ENCODE measurements at regions not wholly inside any gene's neighbourhood (a gene's known extent, or its start where the extent isn't known, plus 50 kb on each side); places are given as distances from the start of the nearest gene placed in this dataset.

DNA sequence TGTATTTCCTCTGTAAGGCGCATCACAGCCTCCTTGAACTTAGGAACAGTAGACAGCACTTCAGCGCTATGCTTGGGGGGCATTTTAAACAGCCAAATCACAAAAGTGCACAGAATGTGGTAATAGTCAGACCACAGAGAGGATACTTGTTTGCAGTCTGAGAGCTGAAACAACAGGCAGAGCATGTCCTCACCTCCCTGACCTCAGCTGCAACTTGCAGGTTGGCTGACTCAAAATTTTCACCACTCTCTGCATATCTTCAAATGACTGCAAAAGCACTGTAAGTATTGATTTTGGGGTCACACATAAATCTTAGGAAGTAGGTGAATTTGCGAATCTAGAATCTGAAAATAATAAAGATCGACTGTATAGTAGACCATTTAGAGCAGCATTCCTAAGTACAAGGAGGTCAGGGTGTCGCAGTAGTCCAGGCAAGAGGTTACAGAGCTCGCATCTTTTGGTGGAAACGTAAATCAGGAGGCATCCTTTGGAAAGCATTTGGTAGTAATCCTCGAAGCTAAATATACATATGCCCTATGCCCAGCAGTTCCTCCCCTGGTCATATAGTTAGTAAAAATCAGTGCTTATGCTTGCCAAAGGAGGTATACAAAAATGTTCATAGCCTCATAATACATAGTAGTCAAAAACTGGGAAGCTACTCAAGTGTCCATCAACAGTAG lies 108.2 kb upstream of the MYCN start:
- no peak for ATAC-seq
- TF ChIP-seq ARNTL (CRISPR knock-in tag; IDR thresholded peaks at IDR 0.05; ENCODE audit: borderline replicate concordance, low read depth) (no peak), ZNF70 (CRISPR knock-in tag; IDR thresholded peaks at IDR 0.05) (no peak), ZNF565 (CRISPR knock-in tag; conservative IDR thresholded peaks at IDR 0.05; ENCODE audit: low read depth) (no peak), ISL1 (CRISPR knock-in tag; IDR thresholded peaks at IDR 0.05) (no peak), TOX (CRISPR knock-in tag; IDR thresholded peaks at IDR 0.05; ENCODE audit: borderline replicate concordance) (no peak), GLIS3 (CRISPR knock-in tag; IDR thresholded peaks at IDR 0.05) (no peak), OSR1 (CRISPR knock-in tag; IDR thresholded peaks at IDR 0.05) (no peak), ZNF8 (CRISPR knock-in tag; IDR thresholded peaks at IDR 0.05) (no peak), ESRRG (CRISPR knock-in tag; IDR thresholded peaks at IDR 0.05) (no peak), CSRNP3 (CRISPR knock-in tag; IDR thresholded peaks at IDR 0.05) (no peak), TSHZ2 (CRISPR knock-in tag; IDR thresholded peaks at IDR 0.05) (no peak), CREB5 (CRISPR knock-in tag; IDR thresholded peaks at IDR 0.05; ENCODE audit: low read depth) (no peak)
- TF ChIP-seq, protein P1, sequence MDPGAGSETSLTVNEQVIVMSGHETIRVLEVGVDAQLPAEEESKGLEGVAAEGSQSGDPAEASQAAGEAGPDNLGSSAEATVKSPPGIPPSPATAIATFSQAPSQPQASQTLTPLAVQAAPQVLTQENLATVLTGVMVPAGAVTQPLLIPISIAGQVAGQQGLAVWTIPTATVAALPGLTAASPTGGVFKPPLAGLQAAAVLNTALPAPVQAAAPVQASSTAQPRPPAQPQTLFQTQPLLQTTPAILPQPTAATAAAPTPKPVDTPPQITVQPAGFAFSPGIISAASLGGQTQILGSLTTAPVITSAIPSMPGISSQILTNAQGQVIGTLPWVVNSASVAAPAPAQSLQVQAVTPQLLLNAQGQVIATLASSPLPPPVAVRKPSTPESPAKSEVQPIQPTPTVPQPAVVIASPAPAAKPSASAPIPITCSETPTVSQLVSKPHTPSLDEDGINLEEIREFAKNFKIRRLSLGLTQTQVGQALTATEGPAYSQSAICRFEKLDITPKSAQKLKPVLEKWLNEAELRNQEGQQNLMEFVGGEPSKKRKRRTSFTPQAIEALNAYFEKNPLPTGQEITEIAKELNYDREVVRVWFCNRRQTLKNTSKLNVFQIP (CRISPR knock-in tag; IDR thresholded peaks at IDR 0.05; ENCODE audit: borderline replicate concordance, low read depth) = no peak

- no peak for ATAC-seq
- TF ChIP-seq ZC3H10 (CRISPR knock-in tag; IDR thresholded peaks at IDR 0.05) = no peak
- TF ChIP-seq, protein P1 (CRISPR knock-in tag; IDR thresholded peaks at IDR 0.05; ENCODE audit: borderline replicate concordance, low read depth) = no peak
- TF ChIP-seq GLIS3 (CRISPR knock-in tag; IDR thresholded peaks at IDR 0.05) = no peak
- TF ChIP-seq PATZ1 (CRISPR knock-in tag; IDR thresholded peaks at IDR 0.05; ENCODE audit: borderline replicate concordance) = no peak
- no peak for TF ChIP-seq SNAI2 (CRISPR knock-in tag; IDR thresholded peaks at IDR 0.05)
- TF ChIP-seq CSDC2 (CRISPR knock-in tag; IDR thresholded peaks at IDR 0.05) = no peak
- TF ChIP-seq ZNF70 (CRISPR knock-in tag; IDR thresholded peaks at IDR 0.05) = no peak
- no peak for TF ChIP-seq ZNF8 (CRISPR knock-in tag; IDR thresholded peaks at IDR 0.05)
- no peak for TF ChIP-seq ARNTL (CRISPR knock-in tag; IDR thresholded peaks at IDR 0.05; ENCODE audit: borderline replicate concordance, low read depth)
- no peak for TF ChIP-seq OSR1 (CRISPR knock-in tag; IDR thresholded peaks at IDR 0.05)
- TF ChIP-seq ISL1 (CRISPR knock-in tag; IDR thresholded peaks at IDR 0.05) = no peak
- TF ChIP-seq CSRNP3 (CRISPR knock-in tag; IDR thresholded peaks at IDR 0.05) = no peak
- TF ChIP-seq CREB5 (CRISPR knock-in tag; IDR thresholded peaks at IDR 0.05; ENCODE audit: low read depth) = no peak
- TF ChIP-seq ZNF565 (CRISPR knock-in tag; conservative IDR thresholded peaks at IDR 0.05; ENCODE audit: low read depth) = no peak
- no peak for TF ChIP-seq TSHZ2 (CRISPR knock-in tag; IDR thresholded peaks at IDR 0.05)
- no peak for TF ChIP-seq BACH2 (CRISPR knock-in tag; IDR thresholded peaks at IDR 0.05; ENCODE audit: borderline replicate concordance)
These were observed 107.3 kb upstream of the MYCN start for GRCh38 chr2:15832849-15833680.
